ENCODE measurements at regions not wholly inside any gene's neighbourhood (a gene's known extent, or its start where the extent isn't known, plus 50 kb on each side); places are given as distances from the start of the nearest gene placed in this dataset.

DNA sequence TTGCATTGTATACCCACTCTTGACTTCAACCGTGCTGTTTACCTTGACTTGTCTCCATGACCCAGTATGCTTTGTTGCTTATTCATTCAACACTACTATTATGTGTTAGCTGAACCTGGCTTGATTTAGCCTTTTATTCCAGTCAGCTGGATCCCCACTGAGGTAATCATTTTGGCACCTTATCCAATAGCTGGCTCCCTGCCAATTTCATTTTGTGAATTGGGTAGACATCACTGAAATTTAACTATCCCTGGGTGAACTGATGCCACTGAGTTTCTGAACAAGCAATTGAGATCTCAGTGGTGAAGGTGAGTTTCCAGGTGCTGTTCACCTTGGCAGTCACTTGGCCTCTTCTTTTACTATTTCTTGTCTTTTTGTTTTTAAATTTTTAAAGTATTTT is 584.3 kb downstream of the ADCYAP1 start:
- no peak overlapping the region for H3K9ac ChIP-seq (ENCODE audit: extremely low read depth, low read length, poor library complexity, severe bottlenecking)

DNA sequence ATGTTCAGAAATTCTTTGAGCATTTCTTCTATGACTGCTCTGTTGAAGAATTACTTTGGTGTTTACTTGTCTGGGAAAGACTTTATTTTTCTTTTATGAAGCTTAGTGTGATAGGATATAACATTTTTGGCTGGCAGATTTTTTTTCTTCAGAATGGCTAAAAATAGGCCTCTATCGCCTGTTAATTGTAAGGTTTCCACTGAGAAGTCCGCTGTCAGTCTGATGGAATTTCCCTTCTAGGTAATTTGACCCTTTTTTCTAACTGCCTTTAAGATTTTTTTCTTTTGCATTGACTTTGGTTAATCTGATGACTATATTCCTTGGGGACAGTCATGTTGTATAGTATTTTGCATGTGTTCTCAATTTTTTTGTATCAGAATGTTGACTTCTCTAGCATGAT is 590.7 kb downstream of the ADCYAP1 start:
- Mint-ChIP-seq H3K27me3 (ENCODE audit: insufficient read depth) (no peaks in the 10 kb centered on the region), H3K36me3 (ENCODE audit: low read depth) (no peaks in the 10 kb centered on the region), H3K9me3 (peaks cover 5% of the 10 kb centered on the region), H3K4me1 (no peaks in the 10 kb centered on the region), H3K4me3 (no peak overlapping the region), H3K27ac (no peak overlapping the region)
- no peak overlapping the region for H3K9ac ChIP-seq (ENCODE audit: extremely low read depth, low read length, poor library complexity, severe bottlenecking)
- H3K9me3 ChIP-seq (ENCODE audit: control insufficient read depth, low read length): peaks cover 7% of the 10 kb centered on the region
- H3K27me3 ChIP-seq (ENCODE audit: control insufficient read depth, insufficient read depth, low read length, poor library complexity, severe bottlenecking): no peaks in the 10 kb centered on the region
- WGBS, 2 experiments (ENCODE audit: insufficient coverage in 1 of 2, insufficient read length in 1 of 2): 83 to 98% methylated on average over 2 of the region's 2 CpGs
- no peak overlapping the region for H3K27ac ChIP-seq (ENCODE audit: low read depth, low read length)
- H3K4me1 ChIP-seq (ENCODE audit: control insufficient read depth, insufficient read depth, low read length): no peaks in the 10 kb centered on the region
- no peak for DNase-seq
- H3K36me3 ChIP-seq (ENCODE audit: control insufficient read depth, insufficient read depth, low read length): no peaks in the 10 kb centered on the region
- H3K4me3 ChIP-seq (ENCODE audit: low read length): no peak overlapping the region
- TF ChIP-seq, protein P1, sequence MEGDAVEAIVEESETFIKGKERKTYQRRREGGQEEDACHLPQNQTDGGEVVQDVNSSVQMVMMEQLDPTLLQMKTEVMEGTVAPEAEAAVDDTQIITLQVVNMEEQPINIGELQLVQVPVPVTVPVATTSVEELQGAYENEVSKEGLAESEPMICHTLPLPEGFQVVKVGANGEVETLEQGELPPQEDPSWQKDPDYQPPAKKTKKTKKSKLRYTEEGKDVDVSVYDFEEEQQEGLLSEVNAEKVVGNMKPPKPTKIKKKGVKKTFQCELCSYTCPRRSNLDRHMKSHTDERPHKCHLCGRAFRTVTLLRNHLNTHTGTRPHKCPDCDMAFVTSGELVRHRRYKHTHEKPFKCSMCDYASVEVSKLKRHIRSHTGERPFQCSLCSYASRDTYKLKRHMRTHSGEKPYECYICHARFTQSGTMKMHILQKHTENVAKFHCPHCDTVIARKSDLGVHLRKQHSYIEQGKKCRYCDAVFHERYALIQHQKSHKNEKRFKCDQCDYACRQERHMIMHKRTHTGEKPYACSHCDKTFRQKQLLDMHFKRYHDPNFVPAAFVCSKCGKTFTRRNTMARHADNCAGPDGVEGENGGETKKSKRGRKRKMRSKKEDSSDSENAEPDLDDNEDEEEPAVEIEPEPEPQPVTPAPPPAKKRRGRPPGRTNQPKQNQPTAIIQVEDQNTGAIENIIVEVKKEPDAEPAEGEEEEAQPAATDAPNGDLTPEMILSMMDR (conservative IDR thresholded peaks at IDR 0.05): no peak

More for the DNA sequence above, 584.3 kb downstream of the ADCYAP1 start:
- Histone ChIP-seq H3K4me1 (ENCODE audit: control insufficient read depth, insufficient read depth, low read length) (no peaks in the 10 kb centered on the region), H3K27me3 (ENCODE audit: control insufficient read depth, insufficient read depth, low read length, poor library complexity, severe bottlenecking) (peaks cover 15% of the 10 kb centered on the region), H3K9me3 (ENCODE audit: control insufficient read depth, low read length) (no peaks in the 10 kb centered on the region), H3K4me3 (ENCODE audit: low read length) (no peak overlapping the region), H3K36me3 (ENCODE audit: control insufficient read depth, insufficient read depth, low read length) (no peaks in the 10 kb centered on the region), H3K27ac (ENCODE audit: low read depth, low read length) (no peak overlapping the region)
- no peak for DNase-seq
- H3K27ac Mint-ChIP-seq: no peak overlapping the region
- WGBS, 2 experiments (ENCODE audit: insufficient coverage in 1 of 2, insufficient read length in 1 of 2): 80 to 98% methylated on average over 1 of the region's 1 CpG
- no peaks in the 10 kb centered on the region for H3K4me1 Mint-ChIP-seq
- TF ChIP-seq, protein P1 (conservative IDR thresholded peaks at IDR 0.05): no peak
- H3K4me3 Mint-ChIP-seq: no peak overlapping the region
- peaks cover 6% of the 10 kb centered on the region for H3K27me3 Mint-ChIP-seq (ENCODE audit: insufficient read depth)
- H3K9me3 Mint-ChIP-seq: peaks cover 4% of the 10 kb centered on the region
- H3K36me3 Mint-ChIP-seq (ENCODE audit: low read depth): no peaks in the 10 kb centered on the region

DNA sequence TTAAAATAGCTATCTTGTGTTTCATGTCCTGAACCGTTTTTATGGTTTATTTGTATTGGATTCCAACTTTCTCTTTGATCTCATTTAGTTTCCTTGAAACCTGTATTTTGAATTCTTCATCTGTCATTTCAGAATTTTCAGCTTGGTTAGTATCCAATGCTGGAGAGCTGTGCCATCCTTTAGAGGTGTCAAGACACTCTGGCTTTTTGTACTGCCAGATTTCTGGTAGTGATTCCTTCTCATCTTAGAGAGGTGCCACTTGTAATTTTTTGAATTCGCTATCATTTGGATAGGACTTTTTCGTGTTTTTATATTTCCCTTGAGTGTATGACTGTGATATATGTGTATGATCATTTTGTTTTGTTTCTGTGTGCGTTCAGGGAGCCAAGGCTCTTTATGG is 591.4 kb downstream of the ADCYAP1 start:
- Histone ChIP-seq H3K9ac (ENCODE audit: extremely low read depth, low read length, poor library complexity, severe bottlenecking) (no peak overlapping the region), H3K27me3 (ENCODE audit: control insufficient read depth, insufficient read depth, low read length, poor library complexity, severe bottlenecking) (no peaks in the 10 kb centered on the region), H3K27ac (ENCODE audit: low read depth, low read length) (no peak overlapping the region), H3K4me3 (ENCODE audit: low read length) (no peak overlapping the region), H3K9me3 (ENCODE audit: control insufficient read depth, low read length) (peaks cover 7% of the 10 kb centered on the region), H3K4me1 (ENCODE audit: control insufficient read depth, insufficient read depth, low read length) (no peaks in the 10 kb centered on the region), H3K36me3 (ENCODE audit: control insufficient read depth, insufficient read depth, low read length) (no peaks in the 10 kb centered on the region)
- Mint-ChIP-seq H3K4me1 (no peaks in the 10 kb centered on the region), H3K27me3 (ENCODE audit: insufficient read depth) (no peaks in the 10 kb centered on the region), H3K27ac (no peak overlapping the region), H3K4me3 (no peak overlapping the region), H3K36me3 (ENCODE audit: low read depth) (no peaks in the 10 kb centered on the region), H3K9me3 (peaks cover 5% of the 10 kb centered on the region)
- TF ChIP-seq, protein P1 (conservative IDR thresholded peaks at IDR 0.05): no peak
- WGBS, 2 experiments (ENCODE audit: insufficient coverage in 1 of 2, insufficient read length in 1 of 2): 83 to 100% methylated on average over 1 to 4 of the region's 4 CpGs
- no peak for DNase-seq
